HFF-Myc (cell line): ENCODE measurements at regions not wholly inside any gene's neighbourhood (a gene's known extent, or its start where the extent isn't known, plus 50 kb on each side); places are given as distances from the start of the nearest gene placed in this dataset.

Experiments
- DNase-seq: peaks from one replicate; pipeline ENCODE4 v3.0.0-alpha.2; 2011; ENCODE audit warnings: low read depth; ENCODE audit errors: extremely low read depth
- H3K4me3 ChIP-seq: replicated peaks from 2 replicates; pipeline ENCODE4 v1.5.1; 2011; ENCODE audit warnings: low read depth, mild to moderate bottlenecking, control low read depth, low read length
- TF ChIP-seq, protein P1 (sequence below): IDR thresholded peaks from 2 replicates; pipeline ENCODE4 v1.5.1; 2012; ENCODE audit warnings: mild to moderate bottlenecking, low read depth, low read length, control low read depth; ENCODE audit errors: missing control alignments

DNA sequence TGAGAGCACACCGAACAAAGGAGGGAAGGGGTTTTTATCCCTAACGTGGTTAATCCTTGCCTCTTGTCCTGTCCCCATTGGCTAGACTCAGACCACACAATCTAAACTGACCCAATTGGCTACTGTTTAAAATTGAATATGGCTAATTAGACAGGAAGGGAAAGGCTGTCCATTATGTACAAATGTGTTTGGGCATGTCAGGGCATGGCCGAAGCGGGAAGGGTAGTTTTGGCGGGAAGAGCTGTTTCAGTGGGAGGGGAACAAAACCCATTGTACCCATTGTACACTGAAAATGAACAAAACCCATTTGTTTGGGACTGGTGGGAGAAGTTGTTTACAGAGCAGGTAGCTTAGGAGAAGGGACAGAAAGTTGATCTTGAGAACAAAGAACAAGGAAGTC lies 330.9 kb upstream of the POU1F1 start:
- TF ChIP-seq, protein P1, sequence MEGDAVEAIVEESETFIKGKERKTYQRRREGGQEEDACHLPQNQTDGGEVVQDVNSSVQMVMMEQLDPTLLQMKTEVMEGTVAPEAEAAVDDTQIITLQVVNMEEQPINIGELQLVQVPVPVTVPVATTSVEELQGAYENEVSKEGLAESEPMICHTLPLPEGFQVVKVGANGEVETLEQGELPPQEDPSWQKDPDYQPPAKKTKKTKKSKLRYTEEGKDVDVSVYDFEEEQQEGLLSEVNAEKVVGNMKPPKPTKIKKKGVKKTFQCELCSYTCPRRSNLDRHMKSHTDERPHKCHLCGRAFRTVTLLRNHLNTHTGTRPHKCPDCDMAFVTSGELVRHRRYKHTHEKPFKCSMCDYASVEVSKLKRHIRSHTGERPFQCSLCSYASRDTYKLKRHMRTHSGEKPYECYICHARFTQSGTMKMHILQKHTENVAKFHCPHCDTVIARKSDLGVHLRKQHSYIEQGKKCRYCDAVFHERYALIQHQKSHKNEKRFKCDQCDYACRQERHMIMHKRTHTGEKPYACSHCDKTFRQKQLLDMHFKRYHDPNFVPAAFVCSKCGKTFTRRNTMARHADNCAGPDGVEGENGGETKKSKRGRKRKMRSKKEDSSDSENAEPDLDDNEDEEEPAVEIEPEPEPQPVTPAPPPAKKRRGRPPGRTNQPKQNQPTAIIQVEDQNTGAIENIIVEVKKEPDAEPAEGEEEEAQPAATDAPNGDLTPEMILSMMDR: no peak
- DNase-seq: no peak
- no peak overlapping the region for H3K4me3 ChIP-seq

DNA sequence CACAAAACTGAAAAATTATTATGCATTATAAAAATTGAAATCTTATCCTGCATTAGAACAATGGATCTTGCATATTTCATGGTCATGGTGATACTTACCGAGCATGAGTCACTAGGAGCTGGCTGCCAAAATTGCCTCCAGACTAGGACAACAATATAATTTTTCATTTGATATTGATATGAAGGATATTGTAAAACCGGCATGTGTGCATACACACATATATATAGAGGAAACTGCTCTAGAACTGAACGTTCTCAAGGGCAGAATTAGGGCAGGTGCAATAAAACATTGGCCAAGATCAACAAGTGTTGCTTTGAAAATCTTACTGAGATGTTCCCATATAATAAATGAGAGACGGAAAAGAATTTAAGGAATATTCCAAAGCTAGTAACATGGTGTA lies 319.4 kb upstream of the POU1F1 start:
- DNase-seq: no peak
- TF ChIP-seq, protein P1: no peak
- no peak overlapping the region for H3K4me3 ChIP-seq

DNA sequence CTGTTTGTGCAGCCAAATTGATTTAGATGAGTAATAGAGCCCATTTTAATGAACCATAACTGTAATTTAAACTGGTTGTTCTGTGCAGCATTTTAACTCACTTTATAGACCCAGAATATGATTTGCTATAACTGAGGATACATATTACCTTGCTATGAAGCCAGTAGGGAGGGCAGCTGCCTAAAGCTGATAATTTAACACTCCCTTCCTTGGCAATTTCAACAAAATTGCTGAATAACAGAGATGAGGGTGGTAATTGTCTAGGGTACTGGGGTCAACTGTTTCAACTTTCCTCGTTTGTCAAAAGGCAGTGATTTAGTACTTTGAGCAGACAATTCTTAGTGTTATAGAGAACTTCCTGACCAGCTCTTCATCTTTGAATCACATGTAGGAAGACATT lies 304.9 kb upstream of the POU1F1 start:
- TF ChIP-seq, protein P1: no peak
- DNase-seq: no peak
- H3K4me3 ChIP-seq: no peak overlapping the region

DNA sequence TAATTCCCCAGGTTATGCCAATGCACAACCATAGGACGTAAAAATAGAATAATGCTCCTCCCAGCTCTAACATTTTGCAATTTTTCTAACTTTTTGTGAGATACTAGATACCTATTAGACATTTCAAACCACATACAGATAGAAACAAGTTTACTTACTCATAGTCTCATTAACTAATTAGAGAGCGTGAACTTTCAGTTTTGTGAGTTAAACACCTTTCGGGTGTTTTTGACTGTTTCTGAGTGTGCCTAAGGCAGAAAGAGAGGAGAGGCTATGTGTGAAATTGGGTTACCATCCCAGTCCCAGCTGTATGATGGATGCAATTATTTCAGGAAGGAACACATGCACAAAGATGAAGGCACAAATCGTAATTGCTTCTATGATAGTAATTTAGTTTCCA lies 300.4 kb upstream of the POU1F1 start:
- DNase-seq: no peak
- TF ChIP-seq, protein P1: no peak
- H3K4me3 ChIP-seq: no peak overlapping the region

DNA sequence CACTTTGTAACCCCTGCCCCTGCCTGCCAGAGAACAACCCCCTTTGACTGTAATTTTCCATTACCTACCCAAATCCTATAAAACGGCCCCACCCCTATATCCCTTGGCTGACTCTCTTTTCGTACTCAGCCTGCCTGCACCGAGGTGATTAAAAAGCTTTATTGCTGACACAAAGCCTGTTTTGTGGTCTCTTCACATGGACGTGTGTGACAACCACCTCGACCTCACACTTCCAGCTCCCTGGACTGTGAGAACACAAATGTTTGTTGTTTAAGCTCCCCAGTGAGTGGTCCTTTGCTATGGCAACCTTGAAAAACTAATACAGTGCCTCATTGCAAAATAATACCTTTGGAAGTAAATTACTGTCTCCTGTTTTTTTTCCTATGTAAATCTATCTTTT lies 299.2 kb upstream of the POU1F1 start:
- TF ChIP-seq, protein P1: no peak
- H3K4me3 ChIP-seq: no peak overlapping the region
- no peak for DNase-seq

DNA sequence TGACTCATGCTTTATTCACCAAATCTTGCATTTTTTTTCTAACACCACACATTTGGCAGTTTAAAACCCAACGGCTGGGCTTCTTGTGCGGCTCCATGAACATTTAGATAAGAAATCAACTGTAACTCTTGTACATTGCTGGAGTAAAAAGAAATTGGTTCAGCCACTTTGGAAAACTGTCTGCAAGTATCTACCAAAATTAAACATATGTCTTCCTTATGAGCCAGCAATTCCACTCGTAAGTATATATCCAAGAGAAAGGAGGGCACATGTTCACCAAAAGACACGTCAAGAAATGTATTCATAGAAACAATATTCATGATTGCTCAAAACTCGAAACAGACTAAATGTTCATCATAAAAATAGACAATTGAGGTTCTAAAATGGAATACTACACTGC lies 291.9 kb upstream of the POU1F1 start:
- DNase-seq: no peak
- no peak overlapping the region for H3K4me3 ChIP-seq
- TF ChIP-seq, protein P1: no peak

DNA sequence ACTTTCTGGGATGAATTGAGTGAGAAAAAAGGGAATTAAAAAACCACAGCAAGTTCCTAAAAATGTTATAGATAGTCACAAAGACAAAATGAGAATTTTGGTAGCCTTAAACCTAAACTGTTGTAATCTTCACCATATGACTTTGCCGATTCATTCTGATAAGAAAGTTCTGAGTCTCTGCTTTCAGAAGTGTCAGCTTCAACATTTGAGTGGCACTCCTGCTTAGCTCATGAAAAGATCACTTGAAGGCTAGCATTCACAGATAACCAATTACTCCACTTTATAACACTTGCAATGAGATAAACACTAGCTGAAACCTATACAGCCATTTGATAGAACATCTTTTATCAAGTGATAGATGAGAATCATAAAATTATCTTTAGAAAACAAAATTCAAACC lies 288.1 kb upstream of the POU1F1 start:
- TF ChIP-seq, protein P1: no peak
- no peak for DNase-seq
- no peak overlapping the region for H3K4me3 ChIP-seq
